Stimulated activated CD4-positive, alpha-beta T cell treated with anti-CD3 and anti-CD28 coated beads, TNF-alpha, amount 100 ng/mL, for 4 hours (primary cell): ENCODE measurements at regions not wholly inside any gene's neighbourhood (a gene's known extent, or its start where the extent isn't known, plus 50 kb on each side); places are given as distances from the start of the nearest gene placed in this dataset.
"Not testable (repeated sequence)": the region's sequence is repeated elsewhere in the genome, so short reads cannot be mapped to it uniquely, and the experiment has no call there.

Experiments used
- DNase-seq, 3 experiments: peaks; one replicate each; pipeline ENCODE4 v3.0.0-alpha.2; 2020; ENCODE audit warnings: low read depth in 3 of 3

GRCh38 chr11:79609511-79609910, 168.7 kb upstream of the TENM4 start:
- no peak for DNase-seq

- not testable (repeated sequence) for DNase-seq
Measured at GRCh38 chr11:79606461-79606860, 165.6 kb upstream of the TENM4 start.

DNA sequence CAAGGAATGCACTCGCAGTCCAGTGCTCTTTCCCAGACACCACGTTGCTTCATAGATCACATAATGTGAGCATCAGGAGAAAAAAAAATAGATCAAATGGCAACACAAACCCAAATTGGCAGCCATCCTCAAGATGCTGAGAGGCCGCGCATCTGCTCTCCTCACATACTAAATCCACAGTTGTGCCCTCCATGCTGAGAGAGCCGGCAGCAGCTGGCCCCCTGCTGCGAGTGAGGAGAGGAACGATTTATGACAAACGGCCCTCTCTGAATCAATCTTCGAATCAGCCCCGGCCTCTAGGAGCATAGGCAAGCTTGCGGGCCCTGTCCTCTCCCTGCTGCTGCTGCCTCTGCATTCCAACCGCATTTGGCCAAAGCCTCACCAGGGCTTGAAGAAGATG, 159.9 kb upstream of the TENM4 start:
- DNase-seq: no peak

- DNase-seq: no peak
Measured at GRCh38 chr11:79594834-79595233, 154.0 kb upstream of the TENM4 start.

DNA sequence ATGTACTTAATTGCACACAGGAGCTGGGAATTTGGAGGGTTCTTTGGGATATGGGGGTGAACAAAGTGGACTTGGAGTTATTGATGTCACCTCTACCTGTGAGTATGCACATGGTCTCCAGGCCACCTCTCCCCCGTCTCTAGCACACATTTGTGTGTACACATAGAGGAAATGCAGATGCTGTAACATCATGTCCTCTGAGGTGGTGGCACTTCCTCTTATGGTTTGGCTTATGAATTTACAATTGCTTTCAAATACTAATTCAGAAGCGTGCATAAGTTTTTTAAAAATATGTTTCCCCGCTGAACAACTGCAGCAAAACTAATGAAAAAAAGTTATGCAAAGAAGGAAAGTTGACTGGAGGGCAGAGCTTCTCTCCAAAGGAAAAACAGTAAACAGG, 152.0 kb upstream of the TENM4 start:
- no peak for DNase-seq

- no peak for DNase-seq
Measured at GRCh38 chr11:79592406-79592805, 151.6 kb upstream of the TENM4 start.

DNA sequence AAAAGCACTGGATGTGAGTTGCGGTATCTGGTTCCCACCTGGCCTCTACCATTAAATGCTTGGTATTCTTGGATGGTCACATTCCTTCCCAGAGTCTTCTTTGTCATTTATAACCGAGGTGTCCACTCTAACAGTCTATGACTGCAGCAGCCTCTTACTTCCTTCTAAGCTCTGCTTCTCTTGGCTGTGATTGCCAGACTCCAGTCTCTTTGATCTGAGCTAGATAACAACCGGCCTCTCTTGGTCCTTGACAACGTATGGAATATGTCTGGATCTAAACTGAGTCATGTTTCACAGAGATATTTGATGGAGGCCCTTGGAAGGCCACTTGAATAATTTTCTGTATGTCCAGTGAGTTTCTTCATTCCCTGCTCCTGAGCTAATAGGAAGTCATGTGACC, 141.6 kb upstream of the TENM4 start:
- no peak for DNase-seq

DNA sequence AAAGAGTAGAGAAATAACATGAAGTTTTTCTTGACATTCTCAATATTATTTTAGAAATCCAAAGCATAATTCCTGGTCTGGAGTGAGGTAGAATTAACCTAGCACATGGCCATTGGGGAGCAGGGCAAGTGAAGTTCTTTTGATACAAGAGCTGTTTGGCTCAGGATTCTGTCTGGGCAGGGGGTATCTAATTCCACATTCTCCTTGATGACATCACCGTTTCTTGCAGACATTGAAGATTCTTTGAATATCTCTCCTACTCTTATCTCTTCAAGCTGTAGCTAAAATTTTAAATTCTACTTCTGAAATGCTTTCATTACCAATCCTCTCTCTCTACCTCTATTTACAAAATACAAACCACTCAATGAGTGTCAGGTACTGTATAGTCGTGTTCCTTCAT, 138.2 kb upstream of the TENM4 start:
- no peak for DNase-seq

DNA sequence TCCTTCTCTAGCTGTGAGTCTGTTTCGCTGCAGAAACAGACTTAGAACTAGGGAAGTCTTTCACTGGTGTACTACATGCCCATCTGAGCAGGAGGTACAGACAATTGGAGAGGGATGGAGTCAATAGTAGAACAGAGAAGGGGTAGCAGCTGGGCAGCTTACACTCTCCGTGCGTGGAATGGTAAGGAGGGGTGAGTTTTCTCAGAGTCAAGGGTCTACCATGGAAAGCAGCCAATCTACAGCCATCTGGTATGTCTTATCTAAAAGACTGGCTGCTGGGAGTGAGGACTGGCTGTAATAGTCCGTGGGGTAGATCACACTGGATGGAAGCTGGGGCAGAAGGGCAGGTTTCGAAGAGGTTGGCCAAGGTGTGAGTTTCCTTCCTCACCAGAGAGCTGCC, 137.3 kb upstream of the TENM4 start:
- DNase-seq: no peak

DNA sequence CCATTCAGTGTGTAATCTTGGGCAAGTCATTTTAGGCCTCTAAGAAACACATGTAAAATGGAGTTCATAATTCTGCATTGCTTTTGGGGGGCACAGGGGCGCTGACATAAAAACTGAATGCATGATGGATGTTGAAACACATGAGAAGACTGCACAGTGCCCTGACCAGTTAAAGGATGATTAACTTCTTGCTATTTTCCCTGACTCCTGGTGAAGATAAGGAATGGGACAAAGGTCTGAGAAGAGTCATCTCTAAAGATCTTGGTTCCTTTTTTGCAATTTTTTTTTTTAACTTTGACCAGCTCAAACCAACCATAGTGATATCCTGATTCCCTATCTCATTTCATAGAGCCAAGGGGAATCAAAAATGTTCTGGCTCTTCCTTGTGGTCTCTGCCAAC, 134.9 kb upstream of the TENM4 start:
- DNase-seq: no peak

GRCh38 chr11:79570104-79570503, 129.3 kb upstream of the TENM4 start:
- DNase-seq: no peak

DNA sequence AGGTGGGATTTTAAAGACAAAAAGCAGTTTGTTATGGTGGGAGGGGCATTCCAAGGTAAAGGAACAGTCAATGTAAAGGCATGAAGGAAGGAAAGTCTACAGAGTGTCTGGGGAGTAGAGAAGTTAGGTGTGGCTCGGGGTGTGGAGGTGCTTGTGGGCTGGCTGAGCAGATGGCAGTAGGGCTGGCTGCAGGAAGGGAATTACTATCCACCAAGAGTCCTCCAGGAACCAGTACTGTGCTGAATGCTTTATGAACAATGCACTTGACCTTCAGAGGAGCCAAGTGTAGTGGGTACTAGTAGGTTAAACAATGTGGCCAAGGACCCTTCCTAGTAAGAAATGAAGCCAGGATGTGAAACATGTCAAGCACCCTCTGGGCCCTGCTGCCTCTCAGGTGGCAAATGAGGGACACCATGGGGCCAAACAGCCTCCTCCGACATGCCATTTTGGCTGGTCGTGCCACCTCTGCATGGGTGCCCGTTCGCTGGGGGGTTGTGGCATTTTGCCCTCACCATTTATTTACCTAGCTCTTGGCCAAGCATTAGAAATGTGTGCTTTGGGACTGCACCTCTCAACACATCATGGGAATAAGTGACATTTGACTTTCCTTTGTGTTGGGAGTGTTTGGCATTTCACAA, 123.6 kb upstream of the TENM4 start:
- DNase-seq: no peak

- no peak for DNase-seq
Measured at GRCh38 chr11:79561496-79561895, 120.7 kb upstream of the TENM4 start.

GRCh38 chr11:79550809-79551208, 110.0 kb upstream of the TENM4 start:
- no peak for DNase-seq

DNA sequence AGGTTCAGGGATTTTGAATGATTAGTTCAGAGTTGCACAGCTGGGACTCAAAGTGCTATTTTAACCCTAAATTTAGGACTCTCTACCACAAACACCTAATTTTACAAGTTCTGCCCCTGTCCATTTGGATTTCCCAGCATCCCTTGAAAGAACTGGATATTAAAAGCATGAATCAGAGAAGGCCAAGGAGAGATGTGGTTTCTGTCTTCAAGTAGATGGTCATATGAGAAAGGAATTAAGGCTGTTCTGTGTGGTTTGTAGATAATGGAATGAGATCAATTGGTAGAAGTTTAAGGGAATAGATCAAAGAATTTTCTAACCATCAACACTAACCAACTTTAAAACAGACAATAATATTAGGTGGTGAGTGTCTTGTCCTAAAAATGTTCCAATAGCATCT, 106.4 kb upstream of the TENM4 start:
- DNase-seq: no peak

GRCh38 chr11:79546351-79546750, 105.5 kb upstream of the TENM4 start:
- no peak for DNase-seq

GRCh38 chr11:79544361-79544760, 103.5 kb upstream of the TENM4 start:
- no peak for DNase-seq

DNA sequence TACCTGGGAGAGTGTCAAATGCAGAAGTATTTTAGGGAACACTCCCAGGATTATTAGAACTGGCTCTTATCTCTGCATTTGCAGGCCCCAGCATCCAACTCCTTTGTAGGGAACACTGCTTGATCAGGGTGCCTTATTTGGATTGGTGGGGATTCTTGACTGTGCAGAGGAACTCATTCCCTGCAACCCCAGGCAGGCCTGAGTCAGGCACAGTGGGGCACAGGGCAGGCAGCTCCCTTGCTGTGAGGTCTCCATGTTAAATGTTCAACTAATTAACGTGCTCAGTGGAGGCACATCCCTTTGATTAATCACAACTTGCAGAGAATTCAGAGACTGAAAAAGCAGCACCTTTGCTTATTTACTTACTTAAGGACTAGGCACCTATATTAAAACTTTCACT, 102.3 kb upstream of the TENM4 start:
- DNase-seq: no peak

DNA sequence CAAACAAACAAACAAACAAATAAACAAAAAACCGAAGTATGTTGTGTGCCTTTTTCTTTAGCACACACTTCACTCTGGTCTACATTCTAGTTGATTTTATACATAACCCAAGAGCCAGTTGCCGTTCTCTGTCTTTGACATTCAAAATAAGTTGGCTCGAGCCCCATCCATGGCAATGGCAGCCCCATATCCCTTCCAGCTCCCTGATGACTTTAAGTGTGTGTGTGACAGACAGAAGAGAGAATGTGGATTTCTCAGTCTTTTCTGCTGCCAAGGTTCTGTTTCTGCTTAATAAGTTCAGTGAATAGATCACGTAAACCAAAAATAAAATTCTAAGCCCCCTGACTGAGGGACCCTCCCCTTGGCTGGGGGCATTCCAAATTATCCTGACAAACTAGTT, 100.6 kb upstream of the TENM4 start:
- DNase-seq: no peak

DNA sequence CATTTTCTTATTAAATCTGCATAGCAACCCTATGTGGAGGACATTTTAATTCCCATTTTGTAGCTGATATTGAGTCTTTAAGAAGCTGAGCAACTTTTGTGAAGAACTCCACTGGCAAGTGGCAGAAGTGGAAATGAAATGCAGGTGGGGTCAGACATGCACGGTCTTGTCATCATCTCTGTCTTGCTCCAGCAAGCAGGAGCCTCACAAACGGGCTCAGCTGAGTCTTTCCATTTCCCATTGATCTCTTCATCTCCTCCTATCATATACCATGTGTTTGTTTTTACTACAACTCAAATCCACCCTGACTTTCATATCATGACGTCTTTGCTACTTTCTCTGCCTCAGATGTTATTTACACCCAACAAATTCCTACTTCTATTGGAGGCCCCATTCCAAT, 97.9 kb upstream of the TENM4 start:
- DNase-seq: no peak

- no peak for DNase-seq
Measured at GRCh38 chr11:79536155-79536917, 95.5 kb upstream of the TENM4 start.

GRCh38 chr11:79535606-79536005, 94.8 kb upstream of the TENM4 start:
- no peak for DNase-seq

- DNase-seq: no peak
Measured at GRCh38 chr11:79525257-79525656, 84.4 kb upstream of the TENM4 start.

GRCh38 chr11:79522626-79523025, 81.8 kb upstream of the TENM4 start:
- no peak for DNase-seq
